Transverse colon (tissue), 4 donors: ENCODE measurements at regions not wholly inside any gene's neighbourhood (a gene's known extent, or its start where the extent isn't known, plus 50 kb on each side); places are given as distances from the start of the nearest gene placed in this dataset.

Experiments
- CTCF ChIP-seq, 5 experiments: fragments of 200-600 bp in 3 of 5; fragments of 450-650 bp in 2 of 5; sonication (generic) in 3 of 5; IDR thresholded peaks; 1 replicate in 2 of 5; 2 replicates in 3 of 5; pipeline ENCODE4 v1.5.1; 2016 to 2017; ENCODE audit warnings: antibody characterized with exemption in 5 of 5, inconsistent platforms in 3 of 5, mild to moderate bottlenecking in 2 of 5, moderate library complexity in 1 of 5
- POLR2AphosphoS5 ChIP-seq, 3 donors: sonication (generic); formaldehyde crosslinking; IDR thresholded peaks; one replicate each; pipeline ENCODE4 v1.6.1; 2016; ENCODE audit warnings: antibody characterized with exemption in 3 of 3

GRCh38 chr17:72222661-72223380, 102.0 kb downstream of the SOX9 start:
- TF ChIP-seq POLR2AphosphoS5 (IDR thresholded peaks at IDR 0.05): no peak
- no peak for TF ChIP-seq CTCF (IDR thresholded peaks at IDR 0.05)
